ENCODE measurements at regions not wholly inside any gene's neighbourhood (a gene's known extent, or its start where the extent isn't known, plus 50 kb on each side); places are given as distances from the start of the nearest gene placed in this dataset.

DNA sequence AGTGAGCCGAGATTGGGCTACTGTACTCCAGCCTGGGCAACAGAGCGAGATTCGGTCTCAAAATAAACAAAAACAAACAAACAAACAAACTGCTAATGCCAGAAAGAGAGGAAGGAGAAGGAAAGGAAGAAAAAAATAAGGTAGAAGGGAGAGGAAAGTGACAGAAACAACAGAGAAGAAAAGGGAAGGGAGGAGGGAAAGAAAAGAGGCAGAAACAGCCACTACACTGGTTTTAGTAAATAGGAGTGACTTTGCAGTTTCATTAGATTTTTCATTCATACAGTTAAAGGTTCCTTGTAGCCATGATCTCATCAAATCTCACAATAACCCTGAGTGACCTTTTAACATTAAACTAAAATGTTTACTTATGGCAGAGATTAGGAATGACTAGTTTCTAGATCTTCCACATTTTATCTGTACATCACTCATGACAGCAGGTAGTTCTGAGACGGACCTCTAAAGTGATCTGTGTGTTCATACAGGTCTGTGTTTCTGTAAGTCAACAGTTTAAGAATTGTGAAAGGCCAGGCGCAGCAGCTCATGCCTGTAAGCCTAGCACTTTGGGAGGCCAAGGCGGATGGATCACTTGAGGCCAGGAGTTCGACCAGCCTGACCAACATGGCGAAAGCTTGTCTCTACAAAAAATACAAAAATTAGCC, 191.3 kb upstream of the KLF14 start:
- Histone ChIP-seq H3K9me3 (no peaks in the 10 kb centered on the region), H3K27ac (no peak overlapping the region), H3K4me3 (no peak overlapping the region), H3K27me3 (no peaks in the 10 kb centered on the region), H3K4me1 (peaks cover 69% of the 10 kb centered on the region), H3K36me3 (no peaks in the 10 kb centered on the region), H3K9ac (no peak overlapping the region), H3K4me2 (no peak overlapping the region), H4K20me1 (peaks cover 16% of the 10 kb centered on the region; the same call in 1 of the 2 replicates)
- TF ChIP-seq Cebpa-rat (IDR thresholded peaks at IDR 0.05): no peak

DNA sequence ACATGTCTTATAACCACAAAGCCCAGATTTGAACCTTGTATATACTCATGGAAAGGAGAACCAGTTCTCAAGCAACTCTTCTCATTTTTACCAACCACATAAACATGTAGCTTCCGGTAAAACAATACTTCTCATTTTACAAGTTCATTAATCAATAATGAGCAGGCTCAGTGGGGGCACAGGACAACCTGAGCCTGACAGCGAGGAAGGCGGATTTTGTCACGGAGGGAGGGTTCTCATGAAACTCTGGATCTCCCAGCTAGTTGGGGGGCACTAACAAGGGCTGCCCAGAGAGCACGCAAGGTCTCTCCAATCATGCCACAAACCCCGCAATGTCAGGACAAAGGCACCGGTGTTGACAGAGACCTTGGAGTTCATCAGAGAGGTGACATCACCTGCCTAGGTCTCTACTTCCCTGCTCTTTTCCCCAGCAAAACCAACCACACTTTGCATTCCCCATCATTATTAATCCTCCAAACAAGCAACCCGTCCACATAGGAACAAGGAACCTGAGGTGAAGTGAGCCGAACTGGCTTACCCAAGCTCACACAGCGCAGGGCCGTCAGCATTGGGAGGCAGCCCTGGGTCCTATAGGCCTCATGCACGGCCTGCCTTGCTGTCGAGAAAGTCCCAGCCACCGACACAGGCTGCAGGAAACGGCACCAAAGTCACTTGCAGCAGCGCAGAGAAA, 192.1 kb upstream of the KLF14 start:
- no peaks in the 10 kb centered on the region for H3K27me3 ChIP-seq
- H3K4me2 ChIP-seq: no peak overlapping the region
- H3K9me3 ChIP-seq: no peaks in the 10 kb centered on the region
- H3K27ac ChIP-seq: no peak overlapping the region
- no peak for TF ChIP-seq Cebpa-rat (IDR thresholded peaks at IDR 0.05)
- H3K36me3 ChIP-seq: no peaks in the 10 kb centered on the region
- no peak overlapping the region for H3K9ac ChIP-seq
- peaks cover 65% of the 10 kb centered on the region for H3K4me1 ChIP-seq
- H3K4me3 ChIP-seq: no peak overlapping the region
- peaks cover 16% of the 10 kb centered on the region; the same call in 1 of the 2 replicates for H4K20me1 ChIP-seq

GRCh38 chr7:130927062-130927461, 193.1 kb upstream of the KLF14 start:
- Histone ChIP-seq H3K36me3 (no peaks in the 10 kb centered on the region), H4K20me1 (peaks cover 16% of the 10 kb centered on the region; the same call in 1 of the 2 replicates), H3K27me3 (no peaks in the 10 kb centered on the region), H3K4me2 (no peak overlapping the region), H3K4me1 (peaks cover 59% of the 10 kb centered on the region), H3K9me3 (no peaks in the 10 kb centered on the region), H3K27ac (no peak overlapping the region), H3K4me3 (no peak overlapping the region), H3K9ac (no peak overlapping the region)
- TF ChIP-seq Cebpa-rat (IDR thresholded peaks at IDR 0.05): no peak

- Histone ChIP-seq H3K27me3 (no peaks in the 10 kb centered on the region), H3K4me1 (peaks cover 54% of the 10 kb centered on the region), H3K27ac (no peak overlapping the region), H3K4me3 (no peak overlapping the region), H3K9ac (no peak overlapping the region), H4K20me1 (peaks cover 16% of the 10 kb centered on the region; the same call in 1 of the 2 replicates), H3K4me2 (no peak overlapping the region), H3K36me3 (no peaks in the 10 kb centered on the region), H3K9me3 (no peaks in the 10 kb centered on the region)
- no peak for TF ChIP-seq Cebpa-rat (IDR thresholded peaks at IDR 0.05)
Observed at GRCh38 chr7:130927564-130927963, 193.6 kb upstream of the KLF14 start.

DNA sequence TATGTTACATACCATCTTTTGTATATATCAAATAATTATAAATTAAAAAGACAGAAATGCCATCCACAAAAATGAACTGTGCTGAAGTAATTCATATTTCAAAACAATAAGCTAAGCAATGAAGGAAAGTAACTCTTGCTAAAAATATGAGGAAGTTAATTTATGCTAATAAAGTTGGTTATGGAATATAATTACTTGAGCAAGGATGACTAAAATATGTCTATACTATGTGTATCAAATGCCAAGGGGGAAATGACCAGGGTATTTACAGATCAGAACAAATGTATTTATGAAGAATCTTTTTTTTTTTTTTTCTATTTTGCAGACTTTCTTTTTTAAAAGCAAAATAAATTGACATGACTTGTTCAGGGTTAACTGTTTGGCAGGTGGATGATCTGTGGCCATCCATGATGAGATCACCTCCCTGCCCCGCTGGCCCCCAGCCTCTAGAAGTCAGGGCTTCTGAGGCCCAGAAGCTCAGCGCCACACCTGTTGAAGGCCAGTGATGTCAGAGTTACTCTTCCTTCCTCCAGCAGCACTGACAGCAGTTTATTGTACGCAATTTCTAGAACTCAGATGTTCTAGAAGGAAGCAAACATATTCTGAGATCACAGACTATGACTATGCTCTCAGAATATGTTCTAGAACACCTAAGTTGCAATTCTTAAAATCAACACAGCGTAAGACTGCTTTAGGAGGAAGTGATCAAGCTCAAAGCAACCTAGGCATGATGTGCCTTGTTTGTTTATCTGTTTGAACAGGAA, 196.1 kb upstream of the KLF14 start:
- peaks cover 32% of the 10 kb centered on the region; the same call in 1 of the 2 replicates for H4K20me1 ChIP-seq
- H3K4me2 ChIP-seq: no peak overlapping the region
- no peak overlapping the region for H3K27ac ChIP-seq
- peaks cover 40% of the 10 kb centered on the region for H3K4me1 ChIP-seq
- no peaks in the 10 kb centered on the region for H3K9me3 ChIP-seq
- H3K27me3 ChIP-seq: no peaks in the 10 kb centered on the region
- no peak for TF ChIP-seq Cebpa-rat (IDR thresholded peaks at IDR 0.05)
- H3K36me3 ChIP-seq: peaks cover 15% of the 10 kb centered on the region; the same call in 1 of the 2 replicates
- no peak overlapping the region for H3K9ac ChIP-seq
- H3K4me3 ChIP-seq: no peak overlapping the region

GRCh38 chr7:130930681-130931080, 196.7 kb upstream of the KLF14 start:
- H3K4me2 ChIP-seq: no peak overlapping the region
- no peak overlapping the region for H3K4me3 ChIP-seq
- no peaks in the 10 kb centered on the region for H3K9me3 ChIP-seq
- H3K4me1 ChIP-seq: peaks cover 37% of the 10 kb centered on the region
- H3K9ac ChIP-seq: no peak overlapping the region
- no peak for TF ChIP-seq Cebpa-rat (IDR thresholded peaks at IDR 0.05)
- peaks cover 38% of the 10 kb centered on the region; the same call in 1 of the 2 replicates for H4K20me1 ChIP-seq
- H3K27ac ChIP-seq: no peak overlapping the region
- no peaks in the 10 kb centered on the region for H3K27me3 ChIP-seq
- peaks cover 21% of the 10 kb centered on the region for H3K36me3 ChIP-seq

DNA sequence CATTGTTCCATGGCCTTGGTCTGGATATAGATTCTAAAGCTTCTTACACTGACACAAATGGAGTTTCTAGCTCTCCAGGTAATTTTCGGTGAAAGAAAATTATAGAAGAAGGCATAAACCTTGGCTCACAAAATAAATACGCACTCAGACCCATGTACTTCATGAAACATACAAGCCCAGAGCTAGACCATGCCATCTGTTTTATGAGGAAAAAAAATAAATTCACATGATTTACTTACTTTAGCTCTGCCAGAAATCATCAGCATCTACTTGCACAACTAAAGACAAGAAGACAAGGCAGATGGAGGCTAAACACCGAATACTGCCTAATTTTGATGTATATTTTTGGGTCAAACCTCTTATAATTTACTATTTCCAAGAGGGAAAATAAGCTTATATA, 197.4 kb upstream of the KLF14 start:
- Histone ChIP-seq H3K4me2 (no peak overlapping the region), H4K20me1 (peaks cover 45% of the 10 kb centered on the region; the same call in 1 of the 2 replicates), H3K36me3 (peaks cover 23% of the 10 kb centered on the region), H3K27ac (no peak overlapping the region), H3K4me1 (peaks cover 32% of the 10 kb centered on the region), H3K27me3 (no peaks in the 10 kb centered on the region), H3K4me3 (no peak overlapping the region), H3K9me3 (no peaks in the 10 kb centered on the region), H3K9ac (no peak overlapping the region)
- TF ChIP-seq Cebpa-rat (IDR thresholded peaks at IDR 0.05): no peak

DNA sequence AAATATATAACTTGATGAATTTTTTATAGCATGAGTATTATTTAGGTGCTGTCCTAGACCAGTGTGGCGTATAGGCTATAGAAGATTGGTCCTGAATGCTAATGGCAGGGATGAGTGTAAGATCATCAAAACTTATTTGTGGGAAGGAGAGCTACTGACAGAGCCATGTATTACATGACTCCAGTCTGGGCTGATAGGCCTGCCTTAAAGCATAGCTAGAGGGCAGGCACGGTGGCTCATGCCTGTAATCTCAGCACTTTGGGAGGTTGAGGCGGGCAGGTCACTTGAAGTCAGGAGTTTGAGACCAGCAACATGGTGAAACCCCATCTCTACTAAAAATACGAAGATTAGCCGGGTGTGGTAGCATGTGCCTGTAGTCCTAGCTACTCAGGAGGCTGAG, 198.1 kb upstream of the KLF14 start:
- H3K27ac ChIP-seq: no peak overlapping the region
- H3K4me2 ChIP-seq: no peak overlapping the region
- TF ChIP-seq Cebpa-rat (IDR thresholded peaks at IDR 0.05): no peak
- no peak overlapping the region for H3K9ac ChIP-seq
- H3K36me3 ChIP-seq: peaks cover 23% of the 10 kb centered on the region
- peaks cover 37% of the 10 kb centered on the region for H3K4me1 ChIP-seq
- H3K27me3 ChIP-seq: no peaks in the 10 kb centered on the region
- H4K20me1 ChIP-seq: peaks cover 51% of the 10 kb centered on the region; the same call in 1 of the 2 replicates
- no peak overlapping the region for H3K4me3 ChIP-seq
- H3K9me3 ChIP-seq: no peaks in the 10 kb centered on the region

GRCh38 chr7:130932667-130933432, 198.8 kb upstream of the KLF14 start:
- Histone ChIP-seq H3K9ac (no peak overlapping the region), H3K4me2 (no peak overlapping the region), H3K36me3 (peaks cover 23% of the 10 kb centered on the region), H3K4me1 (peaks cover 30% of the 10 kb centered on the region), H3K4me3 (no peak overlapping the region), H3K9me3 (no peaks in the 10 kb centered on the region), H3K27me3 (no peaks in the 10 kb centered on the region), H3K27ac (no peak overlapping the region), H4K20me1 (peaks cover 51% of the 10 kb centered on the region; the same call in 1 of the 2 replicates)
- TF ChIP-seq Cebpa-rat (IDR thresholded peaks at IDR 0.05): no peak
